C4-2B (cell line): ENCODE measurements at regions not wholly inside any gene's neighbourhood (a gene's known extent, or its start where the extent isn't known, plus 50 kb on each side); places are given as distances from the start of the nearest gene placed in this dataset.

ENCODE experiments used
- CTCF ChIP-seq: fragments of 450-650 bp; conservative IDR thresholded peaks from 2 replicates; pipeline ENCODE4 v1.5.1; 2017; ENCODE audit warnings: mild to moderate bottlenecking
- ZFX ChIP-seq: fragments of 450-650 bp; IDR thresholded peaks from 2 replicates; pipeline ENCODE4 v1.6.1; 2017

DNA sequence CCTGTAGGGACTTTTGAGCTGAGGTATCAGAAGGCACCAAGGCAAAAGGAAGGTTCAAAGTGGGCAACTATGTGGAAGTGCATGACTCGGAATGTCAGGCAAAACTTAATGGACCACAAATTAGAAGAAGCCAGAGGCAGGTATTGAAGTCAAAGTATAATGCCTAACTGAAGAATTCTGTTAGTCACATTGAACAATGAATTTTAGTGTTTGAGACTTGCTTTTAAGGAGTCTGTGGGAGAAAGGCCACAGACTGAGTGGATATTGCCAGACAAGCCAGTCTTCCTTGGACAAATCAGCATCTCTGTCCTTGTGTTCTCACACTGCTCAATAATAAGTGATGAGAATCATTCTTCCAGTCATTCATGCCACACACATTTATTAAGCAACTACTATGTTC, 498.9 kb downstream of the STK39 start:
- no peak for TF ChIP-seq CTCF
- TF ChIP-seq ZFX = no peak
